DND-41 (cell line): ENCODE measurements at regions not wholly inside any gene's neighbourhood (a gene's known extent, or its start where the extent isn't known, plus 50 kb on each side); places are given as distances from the start of the nearest gene placed in this dataset.

Source experiments
- EZH2 ChIP-seq: IDR thresholded peaks from 3 replicates; pipeline ENCODE4 v1.6.1; 2012; ENCODE audit warnings: borderline replicate concordance, low read depth, mild to moderate bottlenecking, moderate library complexity, low read length, inconsistent platforms; ENCODE audit not compliant: severe bottlenecking
- TF ChIP-seq, protein P1 (sequence below): IDR thresholded peaks from 2 replicates; pipeline ENCODE4 v1.5.1; 2012; ENCODE audit warnings: borderline replicate concordance, low read length, moderate library complexity, mild to moderate bottlenecking; ENCODE audit not compliant: poor library complexity, severe bottlenecking; ENCODE audit errors: extremely low read depth

DNA sequence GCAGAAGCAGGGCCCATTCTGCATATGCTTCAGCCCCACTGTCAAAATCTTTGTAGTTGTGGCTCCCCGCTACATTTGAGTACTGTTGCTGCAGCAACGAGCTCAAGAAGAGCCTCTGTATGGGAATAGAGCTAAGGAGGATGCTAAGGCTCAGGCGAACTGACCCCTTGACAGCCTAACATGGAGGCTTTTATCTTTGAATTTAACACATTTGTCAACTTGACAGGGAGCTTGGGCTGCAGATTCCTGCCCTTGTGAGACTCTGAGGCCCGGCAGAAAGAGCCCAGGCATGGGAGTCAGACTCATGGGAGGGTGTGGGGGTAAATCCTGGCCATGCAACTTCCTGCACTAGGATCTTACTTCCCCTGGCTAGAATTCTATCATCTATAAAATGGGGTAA is 278.7 kb upstream of the CITED2 start:
- TF ChIP-seq, protein P1, sequence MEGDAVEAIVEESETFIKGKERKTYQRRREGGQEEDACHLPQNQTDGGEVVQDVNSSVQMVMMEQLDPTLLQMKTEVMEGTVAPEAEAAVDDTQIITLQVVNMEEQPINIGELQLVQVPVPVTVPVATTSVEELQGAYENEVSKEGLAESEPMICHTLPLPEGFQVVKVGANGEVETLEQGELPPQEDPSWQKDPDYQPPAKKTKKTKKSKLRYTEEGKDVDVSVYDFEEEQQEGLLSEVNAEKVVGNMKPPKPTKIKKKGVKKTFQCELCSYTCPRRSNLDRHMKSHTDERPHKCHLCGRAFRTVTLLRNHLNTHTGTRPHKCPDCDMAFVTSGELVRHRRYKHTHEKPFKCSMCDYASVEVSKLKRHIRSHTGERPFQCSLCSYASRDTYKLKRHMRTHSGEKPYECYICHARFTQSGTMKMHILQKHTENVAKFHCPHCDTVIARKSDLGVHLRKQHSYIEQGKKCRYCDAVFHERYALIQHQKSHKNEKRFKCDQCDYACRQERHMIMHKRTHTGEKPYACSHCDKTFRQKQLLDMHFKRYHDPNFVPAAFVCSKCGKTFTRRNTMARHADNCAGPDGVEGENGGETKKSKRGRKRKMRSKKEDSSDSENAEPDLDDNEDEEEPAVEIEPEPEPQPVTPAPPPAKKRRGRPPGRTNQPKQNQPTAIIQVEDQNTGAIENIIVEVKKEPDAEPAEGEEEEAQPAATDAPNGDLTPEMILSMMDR = no peak
- no peak for TF ChIP-seq EZH2
